ENCODE measurements at regions not wholly inside any gene's neighbourhood (a gene's known extent, or its start where the extent isn't known, plus 50 kb on each side); places are given as distances from the start of the nearest gene placed in this dataset.

GRCh38 chr1:219460896-219461815 lies 151.7 kb downstream of the ZC3H11B start:
- 46% methylated on average over 10 of the region's 11 CpGs for WGBS (ENCODE audit: insufficient coverage)
- DNase-seq (no peak), ATAC-seq (no peak)
- Mint-ChIP-seq H3K9me3 (peaks cover 2 to 3% of the 10 kb centered on the region in 2 donors), H3K4me1 (no peaks in the 10 kb centered on the region), H3K27me3 (ENCODE audit: low read depth in 2 of 2) (no peaks in the 10 kb centered on the region), H3K4me3 (no peak overlapping the region), H3K36me3 (no peaks in the 10 kb centered on the region), H3K27ac (no peak overlapping the region)
- H3K4me3 ChIP-seq (ENCODE audit: low read length) = no peak overlapping the region
- no peaks in the 10 kb centered on the region for H3K27me3 ChIP-seq (ENCODE audit: control insufficient read depth, insufficient read depth, low read length)
- no peaks in the 10 kb centered on the region for H3K9me3 ChIP-seq (ENCODE audit: control insufficient read depth, insufficient read depth, low read length)
- H3K36me3 ChIP-seq (ENCODE audit: control insufficient read depth, insufficient read depth, low read length) = no peaks in the 10 kb centered on the region
- intact Hi-C loops (cut with micrococcal nuclease) = no loop called here
- TF ChIP-seq, protein P1, sequence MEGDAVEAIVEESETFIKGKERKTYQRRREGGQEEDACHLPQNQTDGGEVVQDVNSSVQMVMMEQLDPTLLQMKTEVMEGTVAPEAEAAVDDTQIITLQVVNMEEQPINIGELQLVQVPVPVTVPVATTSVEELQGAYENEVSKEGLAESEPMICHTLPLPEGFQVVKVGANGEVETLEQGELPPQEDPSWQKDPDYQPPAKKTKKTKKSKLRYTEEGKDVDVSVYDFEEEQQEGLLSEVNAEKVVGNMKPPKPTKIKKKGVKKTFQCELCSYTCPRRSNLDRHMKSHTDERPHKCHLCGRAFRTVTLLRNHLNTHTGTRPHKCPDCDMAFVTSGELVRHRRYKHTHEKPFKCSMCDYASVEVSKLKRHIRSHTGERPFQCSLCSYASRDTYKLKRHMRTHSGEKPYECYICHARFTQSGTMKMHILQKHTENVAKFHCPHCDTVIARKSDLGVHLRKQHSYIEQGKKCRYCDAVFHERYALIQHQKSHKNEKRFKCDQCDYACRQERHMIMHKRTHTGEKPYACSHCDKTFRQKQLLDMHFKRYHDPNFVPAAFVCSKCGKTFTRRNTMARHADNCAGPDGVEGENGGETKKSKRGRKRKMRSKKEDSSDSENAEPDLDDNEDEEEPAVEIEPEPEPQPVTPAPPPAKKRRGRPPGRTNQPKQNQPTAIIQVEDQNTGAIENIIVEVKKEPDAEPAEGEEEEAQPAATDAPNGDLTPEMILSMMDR (IDR thresholded peaks at IDR 0.05) = no peak
- no peaks in the 10 kb centered on the region for H3K4me1 ChIP-seq (ENCODE audit: control insufficient read depth, insufficient read depth, low read length)
- H3K27ac ChIP-seq (ENCODE audit: low read length) = no peak overlapping the region

DNA sequence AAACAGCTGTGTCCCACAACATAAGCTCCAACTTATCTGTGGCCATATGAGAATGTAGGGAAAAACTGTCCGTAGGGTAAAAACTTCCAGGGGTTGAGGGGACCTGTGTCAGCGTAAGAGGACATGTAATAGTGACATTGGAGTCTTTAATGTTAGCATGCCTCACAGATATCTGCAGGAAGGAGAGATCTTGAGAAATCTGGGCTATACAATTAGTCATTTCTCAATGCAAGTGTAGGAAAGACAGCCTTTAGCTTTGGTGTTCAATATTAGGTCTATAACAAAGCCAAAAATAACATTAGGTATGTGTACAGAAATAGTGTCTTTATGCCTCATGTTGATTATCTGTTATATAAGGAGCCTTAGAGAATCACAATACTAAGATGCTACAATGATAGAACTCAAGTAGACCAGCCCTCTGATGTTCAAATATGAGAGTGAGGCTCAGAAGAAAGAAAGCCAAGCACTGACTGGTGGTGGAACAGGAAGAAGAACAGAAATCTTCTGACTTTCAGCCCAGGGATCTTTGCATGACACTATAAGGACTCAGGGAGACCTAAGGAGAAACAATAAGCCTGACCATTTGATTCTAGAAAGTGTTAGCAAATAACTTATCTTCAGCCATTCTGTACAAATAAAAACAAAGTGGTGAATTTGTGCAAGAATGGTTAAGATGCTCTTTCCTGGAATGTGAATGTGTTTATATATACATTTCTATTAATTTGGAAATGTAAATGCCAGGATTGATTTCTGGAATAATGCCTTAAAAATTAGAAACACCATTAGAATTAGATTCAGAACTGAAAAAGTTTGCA lies 152.6 kb downstream of the ZC3H11B start:
- WGBS (ENCODE audit: insufficient coverage) = 79% methylated on average over 2 of the region's 2 CpGs

DNA sequence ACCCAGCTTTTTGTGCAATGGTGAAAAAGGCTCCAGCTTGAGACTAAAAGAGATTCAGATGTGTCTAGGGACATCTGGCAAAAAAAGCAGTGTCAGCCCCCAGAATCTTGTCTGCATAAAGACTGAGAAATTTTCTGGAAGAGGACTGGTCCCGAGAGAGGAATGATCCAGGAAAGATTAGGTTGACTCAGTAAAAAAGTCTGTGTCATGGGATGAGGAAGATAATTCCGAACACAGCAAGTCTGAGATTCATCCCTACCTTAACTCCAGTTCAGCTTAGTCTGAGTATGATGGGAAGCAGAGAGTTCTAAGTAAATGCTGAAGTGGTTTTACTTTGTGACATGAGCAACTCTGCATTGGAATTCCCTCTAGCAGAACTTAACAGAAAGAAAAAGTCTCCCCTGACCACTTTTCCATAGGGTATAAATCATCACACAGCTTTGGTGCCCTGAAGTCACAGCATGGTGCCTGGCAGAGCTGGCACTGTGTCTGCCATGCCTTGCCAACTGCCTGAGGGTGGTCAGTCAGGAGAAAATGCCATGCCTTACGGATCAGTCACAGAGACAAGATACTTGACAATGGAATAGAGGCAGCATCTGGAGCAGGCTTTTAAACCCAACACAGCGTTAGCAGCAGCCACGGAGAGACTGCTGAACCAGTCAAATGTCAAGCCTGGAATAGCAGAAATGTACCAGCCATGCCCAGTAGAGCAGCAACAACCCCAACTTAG lies 153.4 kb downstream of the ZC3H11B start:
- intact Hi-C loops (cut with micrococcal nuclease) = no loop called here
- H3K27me3 ChIP-seq (ENCODE audit: control insufficient read depth, insufficient read depth, low read length) = no peaks in the 10 kb centered on the region
- no peak overlapping the region for H3K4me3 Mint-ChIP-seq

More for the DNA sequence above, 152.6 kb downstream of the ZC3H11B start:
- no peaks in the 10 kb centered on the region for H3K36me3 ChIP-seq (ENCODE audit: control insufficient read depth, insufficient read depth, low read length)
- no peak overlapping the region for H3K27ac ChIP-seq (ENCODE audit: low read length)
- no peak overlapping the region for H3K4me3 Mint-ChIP-seq
- H3K9me3 ChIP-seq (ENCODE audit: control insufficient read depth, insufficient read depth, low read length) = no peaks in the 10 kb centered on the region
- DNase-seq (no peak), ATAC-seq (no peak)
- H3K4me1 ChIP-seq (ENCODE audit: control insufficient read depth, insufficient read depth, low read length) = no peaks in the 10 kb centered on the region
- no peak overlapping the region for H3K4me3 ChIP-seq (ENCODE audit: low read length)
- H3K27me3 ChIP-seq (ENCODE audit: control insufficient read depth, insufficient read depth, low read length) = no peaks in the 10 kb centered on the region
- peaks cover 2 to 3% of the 10 kb centered on the region in 2 donors for H3K9me3 Mint-ChIP-seq
- no peaks in the 10 kb centered on the region for H3K27me3 Mint-ChIP-seq (ENCODE audit: low read depth in 2 of 2)
- no peaks in the 10 kb centered on the region for H3K36me3 Mint-ChIP-seq
- no peaks in the 10 kb centered on the region for H3K4me1 Mint-ChIP-seq
- TF ChIP-seq, protein P1 (IDR thresholded peaks at IDR 0.05) = no peak
- intact Hi-C loops (cut with micrococcal nuclease) = no loop called here
- no peak overlapping the region for H3K27ac Mint-ChIP-seq

More for the DNA sequence above, 153.4 kb downstream of the ZC3H11B start:
- Histone ChIP-seq H3K27ac (ENCODE audit: low read length) (no peak overlapping the region), H3K9me3 (ENCODE audit: control insufficient read depth, insufficient read depth, low read length) (no peaks in the 10 kb centered on the region), H3K36me3 (ENCODE audit: control insufficient read depth, insufficient read depth, low read length) (no peaks in the 10 kb centered on the region), H3K4me3 (ENCODE audit: low read length) (no peak overlapping the region), H3K4me1 (ENCODE audit: control insufficient read depth, insufficient read depth, low read length) (no peaks in the 10 kb centered on the region)
- ATAC-seq (no peak), DNase-seq (no peak)
- peaks cover 3% of the 10 kb centered on the region in 2 donors for H3K9me3 Mint-ChIP-seq
- H3K27me3 Mint-ChIP-seq (ENCODE audit: low read depth in 2 of 2) = no peaks in the 10 kb centered on the region
- 89% methylated on average over 5 of the region's 5 CpGs for WGBS (ENCODE audit: insufficient coverage)
- TF ChIP-seq, protein P1 (IDR thresholded peaks at IDR 0.05) = no peak
- H3K27ac Mint-ChIP-seq = no peak overlapping the region
- H3K4me1 Mint-ChIP-seq = no peaks in the 10 kb centered on the region
- no peaks in the 10 kb centered on the region for H3K36me3 Mint-ChIP-seq

Measured in natural killer cell (primary cell).